GM18870 (cell line): ENCODE measurements at regions not wholly inside any gene's neighbourhood (a gene's known extent, or its start where the extent isn't known, plus 50 kb on each side); places are given as distances from the start of the nearest gene placed in this dataset.
"Not testable (repeated sequence)": the region's sequence is repeated elsewhere in the genome, so short reads cannot be mapped to it uniquely, and the experiment has no call there.

Experiments
- ATAC-seq: cut with Tn5 transposase; IDR thresholded peaks from one replicate; pipeline ENCODE4 v1.9.1; 2021; ENCODE audit warnings: moderate library complexity; ENCODE audit not compliant: unreplicated experiment

- ATAC-seq: no peak
These were observed 59.4 kb downstream of the BLTP3B start for GRCh38 chr12:100083308-100083707.

- not testable (repeated sequence) for ATAC-seq
These were observed 63.9 kb downstream of the BLTP3B start for GRCh38 chr12:100078777-100079176.

- ATAC-seq: no peak
These were observed 65.3 kb downstream of the BLTP3B start for GRCh38 chr12:100077367-100077766.

- no peak for ATAC-seq
These were observed 67.1 kb downstream of the BLTP3B start for GRCh38 chr12:100075598-100075997.

- no peak for ATAC-seq
These were observed 72.9 kb downstream of the BLTP3B start for GRCh38 chr12:100069795-100070194.

GRCh38 chr12:100068305-100068704 is 74.4 kb downstream of the BLTP3B start:
- ATAC-seq: no peak

- no peak for ATAC-seq
These were observed 77.1 kb upstream of the ANKS1B start for GRCh38 chr12:100061814-100062213.

GRCh38 chr12:100058482-100059029 is 73.8 kb upstream of the ANKS1B start:
- peak; percentile 56 for ATAC-seq

- ATAC-seq: not testable (repeated sequence)
These were observed 61.5 kb upstream of the ANKS1B start for GRCh38 chr12:100046202-100046601.

GRCh38 chr12:100044266-100044665 is 59.5 kb upstream of the ANKS1B start:
- no peak for ATAC-seq

GRCh38 chr12:100043631-100044030 is 58.9 kb upstream of the ANKS1B start:
- no peak for ATAC-seq
